ENCODE measurements at regions not wholly inside any gene's neighbourhood (a gene's known extent, or its start where the extent isn't known, plus 50 kb on each side); places are given as distances from the start of the nearest gene placed in this dataset.
"Not testable (repeated sequence)": the region's sequence is repeated elsewhere in the genome, so short reads cannot be mapped to it uniquely, and the experiment has no call there.

DNA sequence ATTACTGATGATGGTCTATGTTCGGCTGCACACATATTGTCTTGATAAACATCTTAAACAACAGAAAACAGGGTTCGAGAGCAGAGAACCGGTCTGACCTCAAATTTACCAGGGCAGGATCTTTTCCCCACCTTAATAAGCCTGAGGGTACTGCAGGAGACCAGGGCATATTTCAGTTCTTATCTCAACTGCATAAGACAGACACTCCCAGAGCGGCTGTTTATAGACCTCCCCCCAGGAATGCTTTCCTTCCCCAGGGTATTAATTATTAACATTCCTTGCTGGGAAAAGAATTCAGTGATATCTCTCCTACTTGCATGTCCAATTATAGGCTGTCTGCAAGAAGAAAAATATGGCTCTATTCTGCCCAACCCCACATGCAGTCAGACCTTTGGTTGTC lies 871.6 kb downstream of the DNAH5 start:
- not testable (repeated sequence) for H3K9me3 ChIP-seq (ENCODE audit: control insufficient read depth in 2 of 2, insufficient read depth in 1 of 2, low read length in 1 of 2); H3K4me3 ChIP-seq (ENCODE audit: low read length in 2 of 2); H3K27ac ChIP-seq (ENCODE audit: low read depth in 1 of 2, low read length in 1 of 2); H3K36me3 ChIP-seq (ENCODE audit: control insufficient read depth in 2 of 2, insufficient read depth in 2 of 2, low read length in 1 of 2); DNase-seq (ENCODE audit: low read depth in 6 of 9, low spot score in 9 of 9); H3K4me1 ChIP-seq (ENCODE audit: control insufficient read depth in 2 of 2, insufficient read depth in 2 of 2, low read length in 2 of 2); H3K27me3 ChIP-seq (ENCODE audit: control insufficient read depth in 2 of 2, insufficient read depth in 1 of 2, low read length in 1 of 2)
- 96% methylated on average over 4 of the region's 4 CpGs for WGBS

DNA sequence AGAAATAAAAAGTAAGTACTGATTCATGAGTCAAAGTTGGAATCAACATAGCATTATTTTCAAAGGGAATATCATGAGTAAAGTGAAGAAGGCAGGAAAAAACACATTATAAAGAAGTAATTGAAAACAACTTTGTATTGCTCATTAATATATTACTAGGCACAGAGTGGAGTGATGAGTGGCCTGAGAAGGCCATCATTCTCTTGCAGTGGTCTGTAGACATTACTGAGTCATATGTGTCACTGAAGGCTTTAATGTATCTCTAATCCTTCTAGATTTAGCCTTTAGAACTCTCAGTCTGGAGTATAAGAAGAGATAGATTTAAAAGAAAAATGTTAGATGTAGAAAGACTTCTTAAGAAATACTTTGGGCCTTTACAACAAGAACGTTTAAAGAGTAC lies 881.4 kb downstream of the DNAH5 start:
- DNase-seq (ENCODE audit: low read depth in 6 of 9, low spot score in 9 of 9) = no peak
- 94% methylated on average over 1 of the region's 1 CpG for WGBS
- H3K27ac ChIP-seq (ENCODE audit: low read depth in 1 of 2, low read length in 1 of 2) = no peak overlapping the region
- no peak overlapping the region for H3K4me3 ChIP-seq (ENCODE audit: low read length in 2 of 2)
- H3K27me3 ChIP-seq (ENCODE audit: control insufficient read depth in 2 of 2, insufficient read depth in 1 of 2, low read length in 1 of 2) = no peaks in the 10 kb centered on the region
- peaks cover 0 to 4% of the 10 kb centered on the region in 2 donors for H3K9me3 ChIP-seq (ENCODE audit: control insufficient read depth in 2 of 2, insufficient read depth in 1 of 2, low read length in 1 of 2)
- H3K4me1 ChIP-seq (ENCODE audit: control insufficient read depth in 2 of 2, insufficient read depth in 2 of 2, low read length in 2 of 2) = no peaks in the 10 kb centered on the region
- H3K36me3 ChIP-seq (ENCODE audit: control insufficient read depth in 2 of 2, insufficient read depth in 2 of 2, low read length in 1 of 2) = no peaks in the 10 kb centered on the region

DNA sequence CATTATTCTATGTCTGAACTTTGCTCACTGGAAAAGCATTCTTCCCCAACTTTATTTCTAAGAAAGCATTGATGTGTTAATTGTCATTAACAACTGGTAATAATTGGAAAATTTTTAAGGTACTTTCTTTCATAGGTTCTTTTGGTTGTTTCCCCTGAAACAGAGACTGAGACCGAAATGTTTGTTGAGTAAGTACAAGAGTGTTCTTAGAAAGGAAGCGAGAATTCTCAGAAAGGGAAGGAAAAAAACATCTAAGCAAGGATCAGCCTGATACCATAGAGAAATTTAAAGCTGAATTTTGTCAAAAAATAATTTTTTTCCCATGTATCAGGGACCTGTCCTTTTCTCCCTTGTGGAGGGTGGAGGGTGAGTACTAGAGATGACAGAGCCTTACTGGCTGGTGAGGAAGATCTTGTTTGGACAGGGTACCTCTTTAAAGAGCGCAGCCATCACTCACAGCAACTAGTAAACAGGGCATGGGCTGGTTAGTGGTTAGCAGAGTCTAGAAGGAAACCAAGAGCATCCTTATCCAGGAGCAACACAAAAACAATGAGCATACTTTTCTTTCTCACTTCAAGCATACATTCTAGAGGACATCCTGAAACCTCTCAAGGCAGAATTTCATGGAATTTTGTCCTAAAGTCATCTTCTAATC lies 898.5 kb downstream of the DNAH5 start:
- WGBS = 72% methylated on average over 3 of the region's 3 CpGs
- Histone ChIP-seq H3K27me3 (ENCODE audit: control insufficient read depth in 2 of 2, insufficient read depth in 1 of 2, low read length in 1 of 2) (no peaks in the 10 kb centered on the region), H3K9me3 (ENCODE audit: control insufficient read depth in 2 of 2, insufficient read depth in 1 of 2, low read length in 1 of 2) (peaks cover 0 to 7% of the 10 kb centered on the region in 2 donors), H3K4me1 (ENCODE audit: control insufficient read depth in 2 of 2, insufficient read depth in 2 of 2, low read length in 2 of 2) (no peaks in the 10 kb centered on the region), H3K36me3 (ENCODE audit: control insufficient read depth in 2 of 2, insufficient read depth in 2 of 2, low read length in 1 of 2) (no peaks in the 10 kb centered on the region), H3K4me3 (ENCODE audit: low read length in 2 of 2) (no peak overlapping the region), H3K27ac (ENCODE audit: low read depth in 1 of 2, low read length in 1 of 2) (no peak overlapping the region)
- DNase-seq (ENCODE audit: low read depth in 6 of 9, low spot score in 9 of 9) = no peak

DNA sequence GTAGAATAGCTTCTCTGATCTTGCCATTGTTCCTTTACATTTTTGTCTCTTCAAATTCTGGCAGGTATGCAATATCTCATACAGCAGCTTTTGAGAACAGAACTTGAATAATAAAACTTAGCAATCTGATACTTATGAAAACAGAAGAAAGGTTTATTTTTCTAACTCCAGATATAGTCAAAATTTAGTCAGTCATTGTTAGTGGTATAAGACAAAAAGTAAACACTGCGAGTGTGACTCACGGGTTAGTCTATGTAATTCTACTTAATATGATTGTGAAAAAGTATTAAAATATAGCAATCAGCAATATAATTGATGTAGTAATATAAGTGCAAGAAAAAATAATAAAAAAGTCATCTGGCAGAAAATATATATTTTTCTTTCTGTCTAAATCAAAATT lies 910.4 kb downstream of the DNAH5 start:
- no peaks in the 10 kb centered on the region for H3K9me3 ChIP-seq (ENCODE audit: control insufficient read depth in 2 of 2, insufficient read depth in 1 of 2, low read length in 1 of 2)

DNA sequence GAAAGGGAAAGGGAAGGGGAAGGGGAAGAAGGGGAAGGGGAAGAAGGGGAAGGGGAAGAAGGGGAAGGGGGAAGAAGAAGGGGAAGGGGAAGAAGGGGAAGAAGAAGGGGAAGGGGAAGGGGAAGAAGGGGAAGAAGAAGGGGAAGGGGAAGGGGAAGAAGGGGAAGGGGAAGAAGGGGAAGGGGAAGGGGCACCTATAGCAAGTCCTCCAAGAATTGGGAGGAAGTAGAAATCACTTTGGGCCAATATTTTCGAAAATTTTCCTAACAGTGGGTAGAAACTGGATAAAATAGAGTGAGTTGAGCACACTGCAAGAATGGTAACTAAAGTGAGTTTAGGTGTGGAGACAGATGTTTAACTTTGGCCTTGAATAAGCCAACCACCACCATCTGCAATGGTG lies 915.3 kb downstream of the DNAH5 start:
- no peak for DNase-seq (ENCODE audit: low read depth in 6 of 9, low spot score in 9 of 9)
- no peak overlapping the region for H3K27ac ChIP-seq (ENCODE audit: low read depth in 1 of 2, low read length in 1 of 2)
- no peaks in the 10 kb centered on the region for H3K27me3 ChIP-seq (ENCODE audit: control insufficient read depth in 2 of 2, insufficient read depth in 1 of 2, low read length in 1 of 2)
- no peaks in the 10 kb centered on the region for H3K36me3 ChIP-seq (ENCODE audit: control insufficient read depth in 2 of 2, insufficient read depth in 2 of 2, low read length in 1 of 2)
- no peaks in the 10 kb centered on the region for H3K9me3 ChIP-seq (ENCODE audit: control insufficient read depth in 2 of 2, insufficient read depth in 1 of 2, low read length in 1 of 2)
- H3K4me3 ChIP-seq (ENCODE audit: low read length in 2 of 2) = no peak overlapping the region
- 74% methylated on average over 1 of the region's 1 CpG for WGBS
- H3K4me1 ChIP-seq (ENCODE audit: control insufficient read depth in 2 of 2, insufficient read depth in 2 of 2, low read length in 2 of 2) = no peaks in the 10 kb centered on the region

More for the DNA sequence above, 910.4 kb downstream of the DNAH5 start:
- H3K36me3 ChIP-seq (ENCODE audit: control insufficient read depth in 2 of 2, insufficient read depth in 2 of 2, low read length in 1 of 2) = no peaks in the 10 kb centered on the region
- no peak for DNase-seq (ENCODE audit: low read depth in 6 of 9, low spot score in 9 of 9)
- H3K27ac ChIP-seq (ENCODE audit: low read depth in 1 of 2, low read length in 1 of 2) = no peak overlapping the region
- WGBS = 92% methylated on average over 2 of the region's 2 CpGs
- H3K4me3 ChIP-seq (ENCODE audit: low read length in 2 of 2) = no peak overlapping the region
- no peaks in the 10 kb centered on the region for H3K4me1 ChIP-seq (ENCODE audit: control insufficient read depth in 2 of 2, insufficient read depth in 2 of 2, low read length in 2 of 2)
- H3K27me3 ChIP-seq (ENCODE audit: control insufficient read depth in 2 of 2, insufficient read depth in 1 of 2, low read length in 1 of 2) = no peaks in the 10 kb centered on the region

DNA sequence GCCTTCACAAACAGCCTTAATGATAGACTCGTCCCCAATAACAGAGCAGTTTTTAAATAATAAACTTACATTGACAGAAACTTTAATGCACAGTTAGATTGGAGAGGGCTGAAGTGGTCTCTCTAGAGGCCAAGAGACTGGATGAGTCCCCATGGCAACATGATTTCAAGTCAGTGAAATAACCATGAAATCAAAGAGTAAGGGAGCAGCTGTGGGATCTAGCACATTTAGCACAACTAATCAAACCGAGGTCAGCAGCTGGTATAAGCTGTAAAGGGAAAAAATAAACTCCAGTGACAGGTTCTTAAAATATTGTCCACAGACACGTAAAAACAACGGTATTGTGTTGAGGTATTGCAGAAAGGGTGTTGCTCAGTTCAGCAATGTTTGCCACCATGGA lies 916.6 kb downstream of the DNAH5 start:
- H3K36me3 ChIP-seq (ENCODE audit: control insufficient read depth in 2 of 2, insufficient read depth in 2 of 2, low read length in 1 of 2) = no peaks in the 10 kb centered on the region
- no peak for DNase-seq (ENCODE audit: low read depth in 6 of 9, low spot score in 9 of 9)
- H3K9me3 ChIP-seq (ENCODE audit: control insufficient read depth in 2 of 2, insufficient read depth in 1 of 2, low read length in 1 of 2) = no peaks in the 10 kb centered on the region
- no peaks in the 10 kb centered on the region for H3K27me3 ChIP-seq (ENCODE audit: control insufficient read depth in 2 of 2, insufficient read depth in 1 of 2, low read length in 1 of 2)
- 87% methylated on average over 4 of the region's 4 CpGs for WGBS
- H3K4me3 ChIP-seq (ENCODE audit: low read length in 2 of 2) = no peak overlapping the region
- no peaks in the 10 kb centered on the region for H3K4me1 ChIP-seq (ENCODE audit: control insufficient read depth in 2 of 2, insufficient read depth in 2 of 2, low read length in 2 of 2)
- H3K27ac ChIP-seq (ENCODE audit: low read depth in 1 of 2, low read length in 1 of 2) = no peak overlapping the region

DNA sequence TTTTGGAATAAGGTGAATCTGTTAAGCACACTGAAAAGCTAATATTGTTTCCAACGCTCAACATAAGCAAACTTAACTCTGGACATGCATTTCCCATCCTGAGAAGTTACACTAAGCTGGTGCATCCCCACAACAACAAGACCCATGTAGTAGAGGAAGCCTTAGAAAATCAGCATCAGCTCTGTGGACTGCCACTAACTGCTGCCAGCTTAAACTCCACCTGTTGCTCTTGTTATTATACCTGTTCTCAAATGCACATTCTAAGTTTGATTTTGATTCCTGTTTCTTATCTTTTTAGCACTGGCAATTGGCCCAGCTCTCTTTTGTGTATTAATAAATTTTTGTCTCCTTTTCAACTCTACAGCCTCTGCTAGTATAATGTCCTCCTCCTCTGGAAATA lies 924.8 kb downstream of the DNAH5 start:
- DNase-seq (ENCODE audit: low read depth in 6 of 9, low spot score in 9 of 9) = no peak
- Histone ChIP-seq H3K4me1 (ENCODE audit: control insufficient read depth in 2 of 2, insufficient read depth in 2 of 2, low read length in 2 of 2) (no peaks in the 10 kb centered on the region), H3K9me3 (ENCODE audit: control insufficient read depth in 2 of 2, insufficient read depth in 1 of 2, low read length in 1 of 2) (no peaks in the 10 kb centered on the region), H3K4me3 (ENCODE audit: low read length in 2 of 2) (no peak overlapping the region), H3K27ac (ENCODE audit: low read depth in 1 of 2, low read length in 1 of 2) (no peak overlapping the region), H3K27me3 (ENCODE audit: control insufficient read depth in 2 of 2, insufficient read depth in 1 of 2, low read length in 1 of 2) (no peaks in the 10 kb centered on the region), H3K36me3 (ENCODE audit: control insufficient read depth in 2 of 2, insufficient read depth in 2 of 2, low read length in 1 of 2) (no peaks in the 10 kb centered on the region)
- WGBS = 48% methylated on average over 1 of the region's 1 CpG

DNA sequence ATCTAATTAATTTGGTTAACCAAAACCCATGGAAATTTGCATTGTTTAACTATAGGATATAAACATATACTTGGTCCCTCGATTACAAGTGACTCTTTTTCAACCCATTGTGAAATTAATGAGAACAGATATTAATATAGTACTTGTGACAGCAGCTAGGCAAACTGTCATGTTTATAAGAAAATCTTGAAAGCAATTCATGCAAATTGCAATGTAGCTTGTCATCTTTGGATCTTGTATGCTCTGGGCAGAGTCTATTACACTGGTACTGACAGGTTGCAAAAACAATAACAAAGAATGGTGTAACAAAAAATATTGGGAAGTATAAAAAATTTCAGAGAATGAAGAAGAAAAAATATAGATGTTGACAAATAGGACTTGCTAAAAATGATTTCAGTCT lies 941.0 kb downstream of the DNAH5 start:
- WGBS = 71% methylated on average over 1 of the region's 1 CpG

DNA sequence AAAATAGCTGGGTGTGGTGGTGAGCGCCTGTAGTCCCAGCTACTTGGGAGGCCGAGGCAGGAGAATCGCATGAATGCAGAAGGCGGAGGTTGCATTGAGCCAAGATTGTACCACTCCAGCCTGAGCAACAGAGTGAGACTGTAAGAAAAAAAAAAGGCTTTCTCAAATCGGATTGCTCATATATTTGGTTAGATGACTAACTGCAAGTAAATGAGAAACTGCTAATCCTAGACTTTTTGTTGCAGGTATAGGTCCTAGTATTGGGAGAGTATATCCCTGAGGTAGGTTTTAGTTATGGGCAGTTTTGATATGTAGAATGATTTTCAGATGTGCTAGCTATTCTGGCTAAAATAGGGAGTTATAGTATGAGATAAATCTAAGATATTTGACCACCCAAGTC lies 944.8 kb downstream of the DNAH5 start:
- 98% methylated on average over 5 of the region's 5 CpGs for WGBS
- no peak overlapping the region for H3K27ac ChIP-seq (ENCODE audit: low read depth in 1 of 2, low read length in 1 of 2)
- H3K4me1 ChIP-seq (ENCODE audit: control insufficient read depth in 2 of 2, insufficient read depth in 2 of 2, low read length in 2 of 2) = no peaks in the 10 kb centered on the region
- DNase-seq (ENCODE audit: low read depth in 6 of 9, low spot score in 9 of 9) = no peak
- H3K27me3 ChIP-seq (ENCODE audit: control insufficient read depth in 2 of 2, insufficient read depth in 1 of 2, low read length in 1 of 2) = no peaks in the 10 kb centered on the region
- H3K9me3 ChIP-seq (ENCODE audit: control insufficient read depth in 2 of 2, insufficient read depth in 1 of 2, low read length in 1 of 2) = no peaks in the 10 kb centered on the region
- no peak overlapping the region for H3K4me3 ChIP-seq (ENCODE audit: low read length in 2 of 2)
- H3K36me3 ChIP-seq (ENCODE audit: control insufficient read depth in 2 of 2, insufficient read depth in 2 of 2, low read length in 1 of 2) = no peaks in the 10 kb centered on the region

More for the DNA sequence above, 941.0 kb downstream of the DNAH5 start:
- no peak for DNase-seq (ENCODE audit: low read depth in 6 of 9, low spot score in 9 of 9)
- Histone ChIP-seq H3K36me3 (ENCODE audit: control insufficient read depth in 2 of 2, insufficient read depth in 2 of 2, low read length in 1 of 2) (no peaks in the 10 kb centered on the region), H3K27ac (ENCODE audit: low read depth in 1 of 2, low read length in 1 of 2) (no peak overlapping the region), H3K27me3 (ENCODE audit: control insufficient read depth in 2 of 2, insufficient read depth in 1 of 2, low read length in 1 of 2) (no peaks in the 10 kb centered on the region), H3K4me1 (ENCODE audit: control insufficient read depth in 2 of 2, insufficient read depth in 2 of 2, low read length in 2 of 2) (no peaks in the 10 kb centered on the region), H3K4me3 (ENCODE audit: low read length in 2 of 2) (no peak overlapping the region), H3K9me3 (ENCODE audit: control insufficient read depth in 2 of 2, insufficient read depth in 1 of 2, low read length in 1 of 2) (no peaks in the 10 kb centered on the region)

GRCh38 chr5:12985142-12985541 lies 959.3 kb downstream of the DNAH5 start:
- no peak overlapping the region for H3K4me3 ChIP-seq (ENCODE audit: low read length in 2 of 2)
- no peaks in the 10 kb centered on the region for H3K27me3 ChIP-seq (ENCODE audit: control insufficient read depth in 2 of 2, insufficient read depth in 1 of 2, low read length in 1 of 2)
- WGBS = 75% methylated on average over 4 of the region's 4 CpGs
- no peak for DNase-seq (ENCODE audit: low read depth in 6 of 9, low spot score in 9 of 9)
- H3K4me1 ChIP-seq (ENCODE audit: control insufficient read depth in 2 of 2, insufficient read depth in 2 of 2, low read length in 2 of 2) = no peaks in the 10 kb centered on the region
- no peaks in the 10 kb centered on the region for H3K9me3 ChIP-seq (ENCODE audit: control insufficient read depth in 2 of 2, insufficient read depth in 1 of 2, low read length in 1 of 2)
- H3K27ac ChIP-seq (ENCODE audit: low read depth in 1 of 2, low read length in 1 of 2) = no peak overlapping the region
- no peaks in the 10 kb centered on the region for H3K36me3 ChIP-seq (ENCODE audit: control insufficient read depth in 2 of 2, insufficient read depth in 2 of 2, low read length in 1 of 2)

Data from thymus (tissue), 11 donors.